GM03348 (cell line): ENCODE measurements at regions not wholly inside any gene's neighbourhood (a gene's known extent, or its start where the extent isn't known, plus 50 kb on each side); places are given as distances from the start of the nearest gene placed in this dataset.

Source experiments
- DNase-seq: peaks from one replicate; pipeline ENCODE4 v3.0.0; 2012; ENCODE audit warnings: low spot score

GRCh38 chr18:56224669-56225561 is 413.5 kb downstream of the TXNL1 start:
- no peak for DNase-seq

- DNase-seq: no peak
Observed at GRCh38 chr18:56221195-56222065, 417.0 kb downstream of the TXNL1 start.

- no peak for DNase-seq
Observed at GRCh38 chr18:56217406-56217805, 421.0 kb downstream of the TXNL1 start.

GRCh38 chr18:56214706-56215105 is 423.7 kb downstream of the TXNL1 start:
- DNase-seq: no peak

GRCh38 chr18:56210520-56210919 is 427.9 kb downstream of the TXNL1 start:
- no peak for DNase-seq

GRCh38 chr18:56207989-56208388 is 430.4 kb downstream of the TXNL1 start:
- no peak for DNase-seq

- no peak for DNase-seq
Observed at GRCh38 chr18:56204052-56204451, 434.3 kb downstream of the TXNL1 start.

GRCh38 chr18:56202678-56203077 is 435.7 kb downstream of the TXNL1 start:
- no peak for DNase-seq

- peak; percentile 62 for DNase-seq
Observed at GRCh38 chr18:56200381-56200911, 437.9 kb downstream of the TXNL1 start.

- DNase-seq: no peak
Observed at GRCh38 chr18:56199580-56200330, 438.6 kb downstream of the TXNL1 start.

GRCh38 chr18:56197241-56197859 is 441.0 kb downstream of the TXNL1 start:
- DNase-seq: no peak

- no peak for DNase-seq
Observed at GRCh38 chr18:56196495-56197225, 441.7 kb downstream of the TXNL1 start.

GRCh38 chr18:56191334-56191733 is 447.1 kb downstream of the TXNL1 start:
- no peak for DNase-seq

- DNase-seq: no peak
Observed at GRCh38 chr18:56189615-56190014, 448.8 kb downstream of the TXNL1 start.

GRCh38 chr18:56188529-56189275 is 449.7 kb downstream of the TXNL1 start:
- no peak for DNase-seq

GRCh38 chr18:56186319-56186718 is 452.1 kb downstream of the TXNL1 start:
- no peak for DNase-seq

GRCh38 chr18:56185126-56185525 is 453.3 kb downstream of the TXNL1 start:
- no peak for DNase-seq

GRCh38 chr18:56176751-56177150 is 461.6 kb downstream of the TXNL1 start:
- no peak for DNase-seq

- no peak for DNase-seq
Observed at GRCh38 chr18:56175330-56176001, 462.9 kb downstream of the TXNL1 start.
